Esophagus muscularis mucosa (tissue), 4 donors: ENCODE measurements at regions not wholly inside any gene's neighbourhood (a gene's known extent, or its start where the extent isn't known, plus 50 kb on each side); places are given as distances from the start of the nearest gene placed in this dataset.
A peak's percentile ranks its signal among the peaks of the same experiment; 100 is the strongest.

ENCODE experiments used
- DNase-seq: peaks from one replicate; pipeline ENCODE4 v3.0.0-alpha.2; 2017; ENCODE audit errors: extremely low spot score
- H3K27ac ChIP-seq, 4 donors: fragments of 200-600 bp; sonication (generic); replicated peaks in 1 of 4; 1 replicate in 3 of 4; 2 replicates in 1 of 4; pipeline ENCODE4 v1.5.1; 2016 to 2019; ENCODE audit warnings: mild to moderate bottlenecking in 1 of 4
- H3K27me3 ChIP-seq, 4 donors: fragments of 200-600 bp; sonication (generic); one replicate each; pipeline versions ENCODE4 v1.5.1 to v1.6.0; 2016 to 2019
- H3K36me3 ChIP-seq, 4 donors: fragments of 200-600 bp; sonication (generic); one replicate each; pipeline ENCODE4 v1.5.1; 2016 to 2019
- H3K4me1 ChIP-seq, 4 donors: fragments of 200-600 bp; sonication (generic); one replicate each; pipeline ENCODE4 v1.5.1; 2016 to 2019
- H3K4me3 ChIP-seq, 4 donors: fragments of 200-600 bp; sonication (generic); 1 replicate in 2 of 4; 2 replicates in 2 of 4; pipeline ENCODE4 v1.5.1; 2016 to 2019; ENCODE audit warnings: mild to moderate bottlenecking in 4 of 4, moderate library complexity in 1 of 4
- H3K9me3 ChIP-seq, 4 donors: fragments of 200-600 bp; sonication (generic); 1 replicate in 3 of 4; 2 replicates in 1 of 4; pipeline ENCODE4 v1.5.1; 2016 to 2019
- CTCF ChIP-seq, 3 experiments: fragments of 200-600 bp in 2 of 3; fragments of 450-650 bp in 1 of 3; sonication (generic) in 2 of 3; IDR thresholded peaks; one replicate each; pipeline ENCODE4 v1.5.1; 2017 to 2019; ENCODE audit warnings: antibody characterized with exemption in 3 of 3, mild to moderate bottlenecking in 2 of 3, moderate library complexity in 1 of 3
- EP300 ChIP-seq: sonication (generic); formaldehyde crosslinking; IDR thresholded peaks from one replicate; pipeline ENCODE4 v1.6.1; 2017; ENCODE audit warnings: antibody characterized with exemption
- POLR2A ChIP-seq: fragments of 450-650 bp; IDR thresholded peaks from one replicate; pipeline ENCODE4 v1.6.1; 2017; ENCODE audit warnings: antibody characterized with exemption, moderate library complexity, mild to moderate bottlenecking, low read depth
- POLR2AphosphoS5 ChIP-seq, 2 donors: sonication (generic); formaldehyde crosslinking; IDR thresholded peaks; one replicate each; pipeline ENCODE4 v1.6.1; 2017; ENCODE audit warnings: antibody characterized with exemption in 2 of 2
- WGBS: methylation state at CpG from one replicate; pipeline ENCODE4 v1.1.5; 2018; 5-methylcytosine and 5-hydroxymethylcytosine counted together
- intact Hi-C: fragments of 100-400 bp; cut with DNase I; formaldehyde crosslinking; loops from one replicate; pipeline ENCODE4 v1.15.1; 2023

- intact Hi-C loops, result no loop called here
- H3K9me3 ChIP-seq, result no peaks in the 10 kb centered on the region
- H3K36me3 ChIP-seq, result no peaks in the 10 kb centered on the region
- no peaks in the 10 kb centered on the region for H3K4me1 ChIP-seq
- no peaks in the 10 kb centered on the region for H3K27me3 ChIP-seq
- H3K4me3 ChIP-seq, result no peak overlapping the region
- DNase-seq, result peak; percentile 47
- no peak for TF ChIP-seq EP300
- TF ChIP-seq POLR2A, result no peak
- TF ChIP-seq CTCF (IDR thresholded peaks at IDR 0.05), result no peak
- no peak for TF ChIP-seq POLR2AphosphoS5 (IDR thresholded peaks at IDR 0.05)
- WGBS, result 93% methylated on average over 6 of the region's 6 CpGs
- no peak overlapping the region for H3K27ac ChIP-seq
Measured at GRCh38 chr4:56261027-56261426, 126.3 kb downstream of the AASDH start.

- DNase-seq, result no peak
- TF ChIP-seq CTCF (IDR thresholded peaks at IDR 0.05) (no peak), EP300 (no peak), POLR2A (no peak), POLR2AphosphoS5 (IDR thresholded peaks at IDR 0.05) (no peak)
- WGBS, result 89% methylated on average over 4 of the region's 4 CpGs
- H3K27me3 ChIP-seq, result no peaks in the 10 kb centered on the region
- no peak overlapping the region for H3K27ac ChIP-seq
- H3K9me3 ChIP-seq, result no peaks in the 10 kb centered on the region
- no peak overlapping the region for H3K4me3 ChIP-seq
- no peaks in the 10 kb centered on the region for H3K36me3 ChIP-seq
- no peaks in the 10 kb centered on the region for H3K4me1 ChIP-seq
- intact Hi-C loops, result no loop called here
Measured at GRCh38 chr4:56260320-56260719, 127.0 kb downstream of the AASDH start.

- H3K36me3 ChIP-seq, result no peaks in the 10 kb centered on the region
- intact Hi-C loops, result no loop called here
- H3K4me1 ChIP-seq, result no peaks in the 10 kb centered on the region
- H3K27me3 ChIP-seq, result no peaks in the 10 kb centered on the region
- WGBS, result 69% methylated on average over 2 of the region's 2 CpGs
- DNase-seq, result peak; percentile 34
- no peaks in the 10 kb centered on the region for H3K9me3 ChIP-seq
- H3K4me3 ChIP-seq, result no peak overlapping the region
- TF ChIP-seq CTCF (IDR thresholded peaks at IDR 0.05) (no peak), POLR2AphosphoS5 (IDR thresholded peaks at IDR 0.05) (no peak), EP300 (no peak), POLR2A (no peak)
- H3K27ac ChIP-seq, result no peak overlapping the region
Measured at GRCh38 chr4:56259655-56260054, 127.6 kb downstream of the AASDH start.

- Histone ChIP-seq H3K27ac (no peak overlapping the region), H3K4me3 (no peak overlapping the region), H3K9me3 (no peaks in the 10 kb centered on the region), H3K4me1 (no peaks in the 10 kb centered on the region), H3K27me3 (no peaks in the 10 kb centered on the region), H3K36me3 (no peaks in the 10 kb centered on the region)
- WGBS, result 100% methylated on average over 1 of the region's 1 CpG
- DNase-seq, result peak; percentile 45
- intact Hi-C loops, result no loop called here
- TF ChIP-seq CTCF (IDR thresholded peaks at IDR 0.05), result no peak
Measured at GRCh38 chr4:56255820-56256219, 131.5 kb downstream of the AASDH start.

GRCh38 chr4:56253666-56254305, 133.5 kb downstream of the AASDH start:
- Histone ChIP-seq H3K36me3 (no peaks in the 10 kb centered on the region), H3K4me3 (no peak overlapping the region), H3K9me3 (no peaks in the 10 kb centered on the region), H3K27me3 (no peaks in the 10 kb centered on the region), H3K27ac (no peak overlapping the region), H3K4me1 (no peaks in the 10 kb centered on the region)
- DNase-seq, result peak; percentile 24
- 91% methylated on average over 4 of the region's 4 CpGs for WGBS
- intact Hi-C loops, result no loop called here
- TF ChIP-seq POLR2A (no peak), POLR2AphosphoS5 (IDR thresholded peaks at IDR 0.05) (no peak), EP300 (no peak), CTCF (IDR thresholded peaks at IDR 0.05) (no peak)
